Gastroesophageal sphincter (tissue), 4 donors: ENCODE measurements at regions not wholly inside any gene's neighbourhood (a gene's known extent, or its start where the extent isn't known, plus 50 kb on each side); places are given as distances from the start of the nearest gene placed in this dataset.

Source experiments
- ATAC-seq: fragments of 150-250 bp; one replicate; pipeline ENCODE4 v1.9.1; 2016; ENCODE audit warnings: mild to moderate bottlenecking, moderate library complexity
- H3K27ac ChIP-seq, 4 donors: fragments of 200-600 bp; sonication (generic) in 3 of 4; 1 replicate in 3 of 4; 2 replicates in 1 of 4; pipeline ENCODE4 v1.5.1; 2016 to 2019
- H3K27me3 ChIP-seq: fragments of 200-600 bp; sonication (generic); one replicate; pipeline ENCODE4 v1.5.1; 2019
- H3K36me3 ChIP-seq, 2 donors: fragments of 200-600 bp; sonication (generic); one replicate each; pipeline ENCODE4 v1.5.1; 2019; ENCODE audit warnings: control low read depth in 1 of 2
- H3K4me1 ChIP-seq, 3 donors: fragments of 200-600 bp; sonication (generic); 1 replicate in 2 of 3; 2 replicates in 1 of 3; pipeline ENCODE4 v1.5.1; 2016 to 2019; ENCODE audit warnings: control low read depth in 2 of 3
- H3K4me3 ChIP-seq, 2 donors: fragments of 200-600 bp; sonication (generic); one replicate each; pipeline ENCODE4 v1.5.1; 2019; ENCODE audit warnings: mild to moderate bottlenecking in 1 of 2, moderate library complexity in 1 of 2
- H3K9me3 ChIP-seq, 3 donors: fragments of 200-600 bp; sonication (generic); one replicate each; pipeline ENCODE4 v1.5.1; 2017 to 2019; ENCODE audit warnings: control low read depth in 2 of 3
- CTCF ChIP-seq, 4 experiments: fragments of 200-600 bp in 2 of 4; fragments of 450-650 bp in 2 of 4; sonication (generic) in 1 of 4; IDR thresholded peaks; one replicate each; pipeline ENCODE4 v1.5.1; 2017 to 2019; ENCODE audit warnings: antibody characterized with exemption in 4 of 4, mild to moderate bottlenecking in 2 of 4, moderate library complexity in 2 of 4
- EP300 ChIP-seq: sonication (generic); formaldehyde crosslinking; IDR thresholded peaks from one replicate; pipeline ENCODE4 v1.6.1; 2017; ENCODE audit warnings: antibody characterized with exemption, mild to moderate bottlenecking
- POLR2A ChIP-seq, 2 donors: fragments of 450-650 bp; IDR thresholded peaks; one replicate each; pipeline ENCODE4 v1.6.1; 2017; ENCODE audit warnings: antibody characterized with exemption in 2 of 2, mild to moderate bottlenecking in 2 of 2, moderate library complexity in 1 of 2
- POLR2AphosphoS5 ChIP-seq: sonication (generic); formaldehyde crosslinking; IDR thresholded peaks from one replicate; pipeline ENCODE4 v1.6.1; 2017; ENCODE audit warnings: antibody characterized with exemption
- WGBS, 2 donors: methylation state at CpG; one replicate each; pipeline ENCODE4 v1.1.5; 2018; ENCODE audit warnings: low coverage in 1 of 2; 5-methylcytosine and 5-hydroxymethylcytosine counted together

- Histone ChIP-seq H3K4me1 (no peaks in the 10 kb centered on the region), H3K27ac (no peak overlapping the region), H3K36me3 (no peaks in the 10 kb centered on the region), H3K9me3 (no peaks in the 10 kb centered on the region), H3K27me3 (no peaks in the 10 kb centered on the region), H3K4me3 (no peak overlapping the region)
- 38 to 69% methylated on average over 2 to 5 of the region's 5 CpGs for WGBS, 2 donors
- ATAC-seq: no peak
- TF ChIP-seq EP300 (no peak), CTCF (IDR thresholded peaks at IDR 0.05) (no peak), POLR2AphosphoS5 (no peak), POLR2A (IDR thresholded peaks at IDR 0.05) (no peak)
Measured at GRCh38 chr4:167550021-167550420, 315.7 kb upstream of the SPOCK3 start.

- Histone ChIP-seq H3K27ac (no peak overlapping the region), H3K27me3 (no peaks in the 10 kb centered on the region), H3K4me1 (no peaks in the 10 kb centered on the region), H3K4me3 (no peak overlapping the region), H3K9me3 (peaks cover 0 to 12% (median 0%) of the 10 kb centered on the region in 3 donors), H3K36me3 (no peaks in the 10 kb centered on the region)
- WGBS, 2 donors: 80 to 86% methylated on average over 3 of the region's 3 CpGs
- ATAC-seq: no peak
- TF ChIP-seq POLR2A (IDR thresholded peaks at IDR 0.05) (no peak), EP300 (no peak), POLR2AphosphoS5 (no peak), CTCF (IDR thresholded peaks at IDR 0.05) (no peak)
Measured at GRCh38 chr4:167555338-167556022, 321.2 kb upstream of the SPOCK3 start.

- Histone ChIP-seq H3K36me3 (no peaks in the 10 kb centered on the region), H3K9me3 (no peaks in the 10 kb centered on the region), H3K27me3 (no peaks in the 10 kb centered on the region), H3K4me3 (no peak overlapping the region), H3K4me1 (no peaks in the 10 kb centered on the region), H3K27ac (no peak overlapping the region)
- TF ChIP-seq CTCF (IDR thresholded peaks at IDR 0.05) (no peak), POLR2A (IDR thresholded peaks at IDR 0.05) (no peak), EP300 (no peak)
- 29 to 32% methylated on average over 2 of the region's 2 CpGs for WGBS, 2 donors
- ATAC-seq: no peak
Measured at GRCh38 chr4:167578906-167579305, 344.6 kb upstream of the SPOCK3 start.

DNA sequence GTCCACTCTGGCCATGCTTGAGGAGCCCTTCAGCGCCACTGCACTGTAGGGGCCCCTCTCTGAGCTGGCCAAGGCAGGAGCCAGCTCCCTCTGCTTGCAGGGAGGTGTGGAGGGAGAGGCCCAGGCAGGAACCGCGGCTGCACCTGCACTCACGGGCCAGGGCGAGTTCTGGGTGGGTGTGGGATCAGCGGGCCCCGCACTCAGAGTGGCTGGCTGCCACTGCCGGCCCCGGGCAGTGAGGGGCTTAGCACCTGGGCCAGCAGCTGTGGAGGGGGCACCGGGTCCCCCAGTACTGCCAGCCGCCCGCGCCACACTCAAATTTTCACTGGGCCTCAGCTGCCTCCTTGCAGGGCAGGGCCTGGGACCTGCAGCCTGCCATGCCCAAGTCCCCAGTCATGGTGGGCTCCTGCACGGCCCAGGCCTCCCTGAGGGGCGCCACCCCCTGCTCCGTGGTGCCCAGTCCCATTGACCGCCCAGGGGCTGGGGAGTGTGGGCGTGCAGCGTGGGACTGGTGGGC lies 347.2 kb upstream of the SPOCK3 start:
- ATAC-seq: peak; percentile 31
- H3K9me3 ChIP-seq: no peaks in the 10 kb centered on the region
- H3K4me1 ChIP-seq: no peaks in the 10 kb centered on the region
- H3K36me3 ChIP-seq: no peaks in the 10 kb centered on the region
- H3K27me3 ChIP-seq: no peaks in the 10 kb centered on the region
- no CpG with 5 or more reads among the region's 19 CpGs for WGBS, 2 donors
- no peak overlapping the region for H3K27ac ChIP-seq
- H3K4me3 ChIP-seq: no peak overlapping the region
- TF ChIP-seq POLR2A (IDR thresholded peaks at IDR 0.05): no peak
- TF ChIP-seq EP300: no peak
- TF ChIP-seq CTCF (IDR thresholded peaks at IDR 0.05): no peak
- no peak for TF ChIP-seq POLR2AphosphoS5

- Histone ChIP-seq H3K36me3 (no peaks in the 10 kb centered on the region), H3K9me3 (no peaks in the 10 kb centered on the region), H3K4me1 (no peaks in the 10 kb centered on the region), H3K27me3 (no peaks in the 10 kb centered on the region), H3K4me3 (no peak overlapping the region), H3K27ac (no peak overlapping the region)
- 82 to 83% methylated on average over 5 of the region's 5 CpGs for WGBS, 2 donors
- no peak for ATAC-seq
- no peak for TF ChIP-seq POLR2AphosphoS5
- TF ChIP-seq POLR2A (IDR thresholded peaks at IDR 0.05): no peak
- no peak for TF ChIP-seq CTCF (IDR thresholded peaks at IDR 0.05)
- TF ChIP-seq EP300: no peak
Measured at GRCh38 chr4:167587361-167587760, 353.1 kb upstream of the SPOCK3 start.
